ENCODE measurements at regions not wholly inside any gene's neighbourhood (a gene's known extent, or its start where the extent isn't known, plus 50 kb on each side); places are given as distances from the start of the nearest gene placed in this dataset.

GRCh38 chr5:24819841-24820240 is 175.1 kb upstream of the CDH10 start:
- H2BK15ac ChIP-seq (ENCODE audit: low read length): no peak overlapping the region
- no peak overlapping the region for H2AK5ac ChIP-seq (ENCODE audit: low read depth, low read length)
- FAIRE-seq (no peak), DNase-seq (ENCODE audit: low read depth in 1 of 2, low spot score in 2 of 2) (no peak)
- ChIA-PET CTCF (ENCODE audit: partially characterized antibody) (no interaction called here), POLR2A (ENCODE audit: partially characterized antibody) (no interaction called here)
- H3K14ac ChIP-seq (ENCODE audit: insufficient read length): no peak overlapping the region
- H2BK5ac ChIP-seq (ENCODE audit: low read depth, low read length): no peak overlapping the region
- no peak overlapping the region for H3K23ac ChIP-seq (ENCODE audit: insufficient read length)
- H2AFZ ChIP-seq (ENCODE audit: low read length): no peak overlapping the region
- no peaks in the 10 kb centered on the region for H3K4me1 ChIP-seq (replicated peaks in 1 of 4; ENCODE audit: control insufficient read depth in 3 of 4, insufficient read depth in 4 of 4, low read length in 3 of 4)
- no peak overlapping the region for H3K4me3 ChIP-seq (ENCODE audit: extremely low read depth in 1 of 4, insufficient read depth in 2 of 4, low read depth in 3 of 4, low read length in 4 of 4)
- H3K9ac ChIP-seq (replicated peaks in 1 of 4; ENCODE audit: extremely low read depth in 1 of 4, low read depth in 3 of 4, low read length in 3 of 4): no peak overlapping the region
- no peak overlapping the region for H4K5ac ChIP-seq (ENCODE audit: insufficient read length, low read depth, low read length)
- H3K9me3 ChIP-seq (ENCODE audit: insufficient read depth in 2 of 2, low read depth in 1 of 2, low read length in 1 of 2): no peaks in the 10 kb centered on the region; a peak in 1 of 4 replicates
- H3K4ac ChIP-seq (replicated peaks; ENCODE audit: insufficient read length, low read depth, low read length): no peak overlapping the region
- no peaks in the 10 kb centered on the region for H3K27me3 ChIP-seq (replicated peaks in 1 of 4; ENCODE audit: control insufficient read depth in 3 of 4, extremely low read depth in 1 of 4, insufficient read depth in 3 of 4, low read length in 3 of 4)
- H3K36me3 ChIP-seq (ENCODE audit: control insufficient read depth in 2 of 4, insufficient read depth in 4 of 4, low read length in 3 of 4): no peaks in the 10 kb centered on the region
- H3K4me2 ChIP-seq (ENCODE audit: insufficient read depth in 1 of 2, low read depth in 2 of 2, low read length in 2 of 2): no peak overlapping the region
- no peak overlapping the region for H2BK12ac ChIP-seq (ENCODE audit: low read depth, low read length)
- H4K91ac ChIP-seq (replicated peaks; ENCODE audit: insufficient read length, low read length): no peak overlapping the region
- H3K79me1 ChIP-seq (ENCODE audit: low read depth, low read length): no peaks in the 10 kb centered on the region
- H4K8ac ChIP-seq (ENCODE audit: extremely low read depth, insufficient read depth, low read length): no peak overlapping the region
- H2BK120ac ChIP-seq (replicated peaks; ENCODE audit: low read depth, low read length): no peak overlapping the region
- H2BK20ac ChIP-seq (ENCODE audit: low read length): no peak overlapping the region
- no peaks in the 10 kb centered on the region for H4K20me1 ChIP-seq (replicated peaks in 1 of 2; ENCODE audit: control insufficient read depth in 1 of 2, insufficient read depth in 2 of 2, low read length in 2 of 2)
- H3K56ac ChIP-seq (replicated peaks; ENCODE audit: insufficient read length, low read depth, low read length): no peak overlapping the region
- H3K18ac ChIP-seq (ENCODE audit: extremely low read depth, low read length): no peak overlapping the region
- no peak overlapping the region for H3K27ac ChIP-seq (ENCODE audit: low read depth, low read length)
- no peaks in the 10 kb centered on the region for H3K23me2 ChIP-seq (ENCODE audit: low read depth, low read length)
- WGBS, 2 experiments (ENCODE audit: extremely low coverage in 1 of 2, insufficient coverage in 1 of 2, insufficient read length in 1 of 2, insufficient replicate concordance in 2 of 2, low coverage in 1 of 2, low lambda C conversion rate in 2 of 2, missing lambda C conversion rate in 1 of 2): 92% methylated on average over 2 of the region's 2 CpGs; no CpG with 5 or more reads in 1 of the 2 experiments
- TF ChIP-seq RNF2 (IDR thresholded peaks at IDR 0.05; ENCODE audit: borderline replicate concordance, low read depth, low read length, missing control alignments, poor library complexity, severe bottlenecking) (no peak), YY1 (IDR thresholded peaks at IDR 0.05; ENCODE audit: low read depth, low read length) (no peak), CTCF (IDR thresholded peaks at IDR 0.05; ENCODE audit: control extremely low read depth in 1 of 3, insufficient read depth in 1 of 3, low read depth in 1 of 3, low read length in 3 of 3) (no peak), TAF7 (optimal IDR thresholded peaks at IDR 0.05; ENCODE audit: borderline replicate concordance, low read depth, low read length) (no peak), MAX (IDR thresholded peaks at IDR 0.05) (no peak), E2F6 (IDR thresholded peaks at IDR 0.05) (no peak), PHF8 (conservative IDR thresholded peaks at IDR 0.05; ENCODE audit: low read depth, low read length) (no peak), CREB1 (IDR thresholded peaks at IDR 0.05) (no peak), SUZ12 (IDR thresholded peaks at IDR 0.05; ENCODE audit: low read length) (no peak), SRF (IDR thresholded peaks at IDR 0.05; ENCODE audit: low read depth, low read length) (no peak)
- no peaks in the 10 kb centered on the region for H3K79me2 ChIP-seq (ENCODE audit: control insufficient read depth in 1 of 2, insufficient read depth in 2 of 2, low read length in 2 of 2)

All from H1 (cell line).